Hepatocyte (in vitro differentiated cells): ENCODE measurements at regions not wholly inside any gene's neighbourhood (a gene's known extent, or its start where the extent isn't known, plus 50 kb on each side); places are given as distances from the start of the nearest gene placed in this dataset.

Experiments used
- DNase-seq: peaks from one replicate; pipeline ENCODE4 v3.0.0-alpha.2; 2016; ENCODE audit warnings: low spot score
- H2AFZ ChIP-seq: fragments of 200-600 bp; sonication (generic); 2 replicates; pipeline ENCODE4 v1.6.0; 2016; ENCODE audit warnings: antibody characterized with exemption, mild to moderate bottlenecking
- H3K27ac ChIP-seq: fragments of 200-600 bp; sonication (generic); 2 replicates; pipeline ENCODE4 v1.5.1; 2016; ENCODE audit warnings: mild to moderate bottlenecking
- H3K27me3 ChIP-seq: fragments of 200-600 bp; sonication (generic); 2 replicates; pipeline ENCODE4 v1.6.1; 2016
- H3K36me3 ChIP-seq: fragments of 200-600 bp; sonication (generic); replicated peaks from 2 replicates; pipeline ENCODE4 v1.5.1; 2016; ENCODE audit warnings: low read depth; ENCODE audit not compliant: insufficient read depth
- H3K4me1 ChIP-seq: fragments of 200-600 bp; sonication (generic); 2 replicates; pipeline ENCODE4 v1.5.1; 2016; ENCODE audit warnings: mild to moderate bottlenecking, moderate library complexity; ENCODE audit not compliant: insufficient read depth
- H3K4me2 ChIP-seq: fragments of 200-600 bp; sonication (generic); 2 replicates; pipeline ENCODE4 v1.6.0; 2016
- H3K4me3 ChIP-seq: fragments of 200-600 bp; sonication (generic); 2 replicates; pipeline ENCODE4 v1.5.1; 2016; ENCODE audit warnings: mild to moderate bottlenecking
- H3K79me2 ChIP-seq: fragments of 200-600 bp; sonication (generic); 2 replicates; pipeline ENCODE4 v1.6.0; 2017; ENCODE audit warnings: mild to moderate bottlenecking
- H3K9me2 ChIP-seq: fragments of 200-600 bp; sonication (generic); replicated peaks from 2 replicates; pipeline ENCODE4 v1.6.0; 2017; ENCODE audit warnings: mild to moderate bottlenecking; ENCODE audit not compliant: insufficient read depth
- H3K9me3 ChIP-seq: fragments of 200-600 bp; sonication (generic); 2 replicates; pipeline ENCODE4 v1.5.1; 2016; ENCODE audit warnings: low read depth, mild to moderate bottlenecking
- H4K20me1 ChIP-seq: fragments of 200-600 bp; sonication (generic); 2 replicates; pipeline ENCODE4 v1.6.0; 2016; ENCODE audit warnings: mild to moderate bottlenecking; ENCODE audit not compliant: insufficient read depth, poor library complexity, severe bottlenecking
- CTCF ChIP-seq: fragments of 200-600 bp; sonication (generic); IDR thresholded peaks from 2 replicates; pipeline ENCODE4 v1.5.1; 2016; ENCODE audit warnings: antibody characterized with exemption, mild to moderate bottlenecking; ENCODE audit not compliant: poor library complexity
- EZH2 ChIP-seq: fragments of 200-600 bp; sonication (generic); IDR thresholded peaks from 2 replicates; pipeline ENCODE4 v1.6.1; 2016; ENCODE audit warnings: antibody characterized with exemption, mild to moderate bottlenecking, borderline replicate concordance
- EZH2phosphoT487 ChIP-seq: fragments of 200-600 bp; sonication (generic); IDR thresholded peaks from one replicate; pipeline ENCODE4 v1.6.1; 2018; ENCODE audit warnings: antibody characterized with exemption, mild to moderate bottlenecking, low read depth, moderate library complexity; ENCODE audit not compliant: unreplicated experiment, severe bottlenecking
- WGBS: methylation state at CpG from one replicate; pipeline ENCODE4 v1.1.6; 2016; ENCODE audit warnings: low lambda C conversion rate; ENCODE audit errors: missing lambda C conversion rate; 5-methylcytosine and 5-hydroxymethylcytosine counted together

DNA sequence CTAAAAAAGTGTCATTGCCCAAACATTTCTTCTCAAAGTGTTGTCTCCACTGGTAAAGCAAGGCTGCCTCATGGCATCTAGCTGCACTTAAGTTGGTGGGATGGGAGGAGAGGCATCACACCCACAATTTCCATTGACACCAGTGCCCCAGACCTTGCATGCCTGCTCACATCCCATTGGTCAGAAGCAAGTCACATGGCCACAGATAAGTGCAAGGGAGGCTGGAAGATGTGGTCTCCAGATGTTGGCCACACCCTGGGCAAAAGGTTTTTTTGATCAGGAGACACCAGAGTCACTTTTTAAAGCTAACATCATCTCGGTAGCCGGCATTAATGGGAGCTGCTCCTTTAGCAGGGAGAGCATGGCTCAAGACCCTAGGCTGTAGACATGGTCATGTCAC, 157.1 kb upstream of the CST7 start:
- DNase-seq = no peak
- 95% methylated on average over 2 of the region's 2 CpGs for WGBS
- no peak overlapping the region for H3K4me3 ChIP-seq
- no peak overlapping the region for H3K27ac ChIP-seq
- H4K20me1 ChIP-seq = no peaks in the 10 kb centered on the region
- H3K36me3 ChIP-seq = no peaks in the 10 kb centered on the region
- no peaks in the 10 kb centered on the region for H3K9me3 ChIP-seq
- H2AFZ ChIP-seq = no peak overlapping the region
- H3K9me2 ChIP-seq = no peaks in the 10 kb centered on the region
- TF ChIP-seq CTCF (no peak), EZH2phosphoT487 (no peak), EZH2 (no peak)
- H3K79me2 ChIP-seq = no peaks in the 10 kb centered on the region
- H3K4me2 ChIP-seq = no peak overlapping the region
- no peaks in the 10 kb centered on the region for H3K4me1 ChIP-seq
- H3K27me3 ChIP-seq = no peaks in the 10 kb centered on the region

DNA sequence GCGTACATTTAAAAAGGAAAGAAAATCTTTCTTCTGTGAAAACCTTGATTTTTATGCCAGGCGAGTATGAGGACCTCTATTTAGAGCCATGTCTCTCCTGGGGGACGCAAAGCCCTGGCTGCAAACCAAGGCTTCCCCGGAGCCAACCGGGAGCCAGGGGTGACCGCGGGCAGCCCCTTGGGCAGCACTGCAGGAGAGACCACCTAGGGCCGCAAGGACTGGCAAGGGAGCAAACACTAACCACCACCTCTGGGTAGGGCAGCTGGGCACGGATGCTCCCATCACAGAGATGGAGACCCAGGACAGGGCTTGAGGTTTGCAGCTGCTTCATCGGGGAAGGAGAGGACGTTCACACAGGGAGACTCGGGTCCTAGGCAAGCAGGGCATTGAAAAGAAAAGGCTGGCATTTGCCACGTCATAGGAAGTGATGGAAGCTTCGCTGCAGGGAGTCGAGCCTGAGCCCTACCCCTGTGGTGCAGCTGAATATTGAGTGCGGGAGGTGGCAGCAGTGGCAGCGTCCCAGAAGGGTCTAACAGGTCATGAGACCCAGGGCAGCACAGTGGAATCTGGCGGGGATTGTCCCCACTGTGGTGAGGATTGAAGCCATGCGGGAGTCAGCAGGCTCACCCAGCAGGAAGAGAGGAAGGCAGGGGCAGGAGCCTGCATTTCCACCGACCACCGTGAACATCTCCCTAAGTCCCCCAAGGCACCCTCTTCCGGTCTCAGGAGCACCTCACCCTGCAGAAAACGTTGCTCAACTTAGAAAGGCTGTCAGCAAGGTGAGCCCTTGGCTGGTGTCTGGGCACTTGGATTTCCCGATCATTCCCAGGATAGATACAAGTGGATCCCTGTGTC, 156.2 kb upstream of the CST7 start:
- DNase-seq = no peak
- Histone ChIP-seq H3K4me3 (no peak overlapping the region), H3K9me3 (no peaks in the 10 kb centered on the region), H3K9me2 (no peaks in the 10 kb centered on the region), H4K20me1 (no peaks in the 10 kb centered on the region), H3K79me2 (no peaks in the 10 kb centered on the region), H3K36me3 (no peaks in the 10 kb centered on the region), H3K4me2 (no peak overlapping the region), H3K27ac (no peak overlapping the region), H3K4me1 (no peaks in the 10 kb centered on the region), H3K27me3 (no peaks in the 10 kb centered on the region), H2AFZ (no peak overlapping the region)
- WGBS = 92% methylated on average over 24 of the region's 24 CpGs
- TF ChIP-seq EZH2 = no peak
- TF ChIP-seq EZH2phosphoT487 = no peak
- TF ChIP-seq CTCF = no peak

GRCh38 chr20:24795436-24795835, 153.6 kb upstream of the CST7 start:
- TF ChIP-seq CTCF = no peak
- no peak for TF ChIP-seq EZH2phosphoT487
- TF ChIP-seq EZH2 = no peak
- Histone ChIP-seq H3K36me3 (no peaks in the 10 kb centered on the region), H3K27ac (no peak overlapping the region), H3K79me2 (no peaks in the 10 kb centered on the region), H3K9me2 (no peaks in the 10 kb centered on the region), H3K27me3 (no peaks in the 10 kb centered on the region), H3K4me1 (no peaks in the 10 kb centered on the region), H3K4me3 (no peak overlapping the region), H3K9me3 (no peaks in the 10 kb centered on the region), H2AFZ (no peak overlapping the region), H3K4me2 (no peak overlapping the region), H4K20me1 (no peaks in the 10 kb centered on the region)
- DNase-seq = no peak
- 83% methylated on average over 8 of the region's 8 CpGs for WGBS
